Spinal cord (tissue), 9 donors: ENCODE measurements at regions not wholly inside any gene's neighbourhood (a gene's known extent, or its start where the extent isn't known, plus 50 kb on each side); places are given as distances from the start of the nearest gene placed in this dataset.
"Not testable (repeated sequence)": the region's sequence is repeated elsewhere in the genome, so short reads cannot be mapped to it uniquely, and the experiment has no call there.

Source experiments
- DNase-seq, 6 donors: peaks; one replicate each; pipeline versions ENCODE4 v3.0.0 to v3.0.0-alpha.2; 2013 to 2015; ENCODE audit warnings: low spot score in 6 of 6, low read depth in 4 of 6
- H3K27ac ChIP-seq: one replicate; pipeline ENCODE4 v1.5.1; 2013; ENCODE audit warnings: low read depth, low read length, control low read depth
- H3K27me3 ChIP-seq: one replicate; pipeline ENCODE4 v1.6.1; 2013; ENCODE audit warnings: low read length; ENCODE audit not compliant: control insufficient read depth, insufficient read depth
- H3K36me3 ChIP-seq: one replicate; pipeline ENCODE4 v1.6.1; 2013; ENCODE audit warnings: low read length; ENCODE audit not compliant: control insufficient read depth, insufficient read depth
- H3K4me1 ChIP-seq: one replicate; pipeline ENCODE4 v1.6.1; 2013; ENCODE audit warnings: low read length; ENCODE audit not compliant: control insufficient read depth, insufficient read depth
- H3K4me3 ChIP-seq: one replicate; pipeline ENCODE4 v1.5.1; 2013; ENCODE audit warnings: low read depth, low read length, control low read depth
- H3K9me3 ChIP-seq: one replicate; pipeline ENCODE4 v1.6.1; 2013; ENCODE audit warnings: low read length; ENCODE audit not compliant: control insufficient read depth, insufficient read depth
- WGBS: methylation state at CpG from one replicate; pipeline ENCODE4 v1.1.5; 2013; ENCODE audit warnings: missing lambda C conversion rate; ENCODE audit not compliant: insufficient coverage; 5-methylcytosine and 5-hydroxymethylcytosine counted together
- donor health status: healthy.

GRCh38 chr1:199510314-199510713 lies 517.2 kb upstream of the NR5A2 start:
- H3K4me3 ChIP-seq, result no peak overlapping the region
- no peaks in the 10 kb centered on the region for H3K9me3 ChIP-seq
- H3K36me3 ChIP-seq, result no peaks in the 10 kb centered on the region
- H3K4me1 ChIP-seq, result no peaks in the 10 kb centered on the region
- WGBS, result 87% methylated on average over 2 of the region's 5 CpGs
- no peaks in the 10 kb centered on the region for H3K27me3 ChIP-seq
- no peak for DNase-seq
- H3K27ac ChIP-seq, result no peak overlapping the region

GRCh38 chr1:199512037-199512710 lies 515.3 kb upstream of the NR5A2 start:
- DNase-seq, result peak in 1 of 6 donors; percentile 3
- Histone ChIP-seq H3K9me3 (no peaks in the 10 kb centered on the region), H3K27ac (no peak overlapping the region), H3K27me3 (no peaks in the 10 kb centered on the region), H3K4me1 (no peaks in the 10 kb centered on the region), H3K4me3 (no peak overlapping the region), H3K36me3 (no peaks in the 10 kb centered on the region)
- WGBS, result 0% methylated on average over 1 of the region's 6 CpGs

- Histone ChIP-seq H3K27me3 (no peaks in the 10 kb centered on the region), H3K4me3 (no peak overlapping the region), H3K36me3 (no peaks in the 10 kb centered on the region), H3K4me1 (no peaks in the 10 kb centered on the region), H3K27ac (no peak overlapping the region), H3K9me3 (no peaks in the 10 kb centered on the region)
- no CpG with 5 or more reads among the region's 4 CpGs for WGBS
- no peak for DNase-seq
These were observed 512.2 kb upstream of the NR5A2 start for GRCh38 chr1:199515261-199515660.

- H3K36me3 ChIP-seq, result no peaks in the 10 kb centered on the region
- no peak for DNase-seq
- no peaks in the 10 kb centered on the region for H3K9me3 ChIP-seq
- WGBS, result no CpG with 5 or more reads among the region's 1 CpG
- no peaks in the 10 kb centered on the region for H3K4me1 ChIP-seq
- no peaks in the 10 kb centered on the region for H3K27me3 ChIP-seq
- no peak overlapping the region for H3K4me3 ChIP-seq
- no peak overlapping the region for H3K27ac ChIP-seq
These were observed 505.2 kb upstream of the NR5A2 start for GRCh38 chr1:199522338-199522737.

- Histone ChIP-seq H3K4me1 (no peaks in the 10 kb centered on the region), H3K27ac (no peak overlapping the region), H3K36me3 (no peaks in the 10 kb centered on the region), H3K4me3 (no peak overlapping the region), H3K9me3 (no peaks in the 10 kb centered on the region), H3K27me3 (no peaks in the 10 kb centered on the region)
- no CpG with 5 or more reads among the region's 2 CpGs for WGBS
- DNase-seq, result no peak
These were observed 504.6 kb upstream of the NR5A2 start for GRCh38 chr1:199522936-199523335.

- no peaks in the 10 kb centered on the region for H3K9me3 ChIP-seq
- H3K4me1 ChIP-seq, result no peaks in the 10 kb centered on the region
- no peaks in the 10 kb centered on the region for H3K36me3 ChIP-seq
- no peak for DNase-seq
- no peaks in the 10 kb centered on the region for H3K27me3 ChIP-seq
- H3K4me3 ChIP-seq, result no peak overlapping the region
- no CpG with 5 or more reads among the region's 1 CpG for WGBS
- H3K27ac ChIP-seq, result no peak overlapping the region
These were observed 498.2 kb upstream of the NR5A2 start for GRCh38 chr1:199529324-199529723.

GRCh38 chr1:199533361-199533760 lies 494.1 kb upstream of the NR5A2 start:
- not testable (repeated sequence) for H3K27ac ChIP-seq, H3K27me3 ChIP-seq, DNase-seq, H3K36me3 ChIP-seq, H3K4me1 ChIP-seq, H3K9me3 ChIP-seq, H3K4me3 ChIP-seq
- WGBS, result 80% methylated on average over 1 of the region's 4 CpGs

GRCh38 chr1:199545780-199546179 lies 481.7 kb upstream of the NR5A2 start:
- Histone ChIP-seq H3K27me3 (no peaks in the 10 kb centered on the region), H3K4me3 (no peak overlapping the region), H3K4me1 (no peaks in the 10 kb centered on the region), H3K9me3 (no peaks in the 10 kb centered on the region), H3K27ac (no peak overlapping the region), H3K36me3 (no peaks in the 10 kb centered on the region)
- 60% methylated on average over 1 of the region's 1 CpG for WGBS
- DNase-seq, result no peak

GRCh38 chr1:199546323-199546722 lies 481.2 kb upstream of the NR5A2 start:
- no peaks in the 10 kb centered on the region for H3K9me3 ChIP-seq
- no peak for DNase-seq
- H3K27me3 ChIP-seq, result no peaks in the 10 kb centered on the region
- 100% methylated on average over 1 of the region's 2 CpGs for WGBS
- H3K4me3 ChIP-seq, result no peak overlapping the region
- no peaks in the 10 kb centered on the region for H3K36me3 ChIP-seq
- no peak overlapping the region for H3K27ac ChIP-seq
- H3K4me1 ChIP-seq, result no peaks in the 10 kb centered on the region

GRCh38 chr1:199549421-199549820 lies 478.1 kb upstream of the NR5A2 start:
- no peak for DNase-seq
- Histone ChIP-seq H3K9me3 (no peaks in the 10 kb centered on the region), H3K27me3 (no peaks in the 10 kb centered on the region), H3K4me1 (no peaks in the 10 kb centered on the region), H3K36me3 (no peaks in the 10 kb centered on the region), H3K4me3 (no peak overlapping the region), H3K27ac (no peak overlapping the region)
- no CpG with 5 or more reads among the region's 2 CpGs for WGBS
